Inflammatory macrophage treated with lipopolysaccharide for 1 hour (primary cell): ENCODE measurements at regions not wholly inside any gene's neighbourhood (a gene's known extent, or its start where the extent isn't known, plus 50 kb on each side); places are given as distances from the start of the nearest gene placed in this dataset.

Experiments
- DNase-seq, 2 donors: peaks; one replicate each; pipeline ENCODE4 v3.0.0-alpha.2; 2020 to 2022

DNA sequence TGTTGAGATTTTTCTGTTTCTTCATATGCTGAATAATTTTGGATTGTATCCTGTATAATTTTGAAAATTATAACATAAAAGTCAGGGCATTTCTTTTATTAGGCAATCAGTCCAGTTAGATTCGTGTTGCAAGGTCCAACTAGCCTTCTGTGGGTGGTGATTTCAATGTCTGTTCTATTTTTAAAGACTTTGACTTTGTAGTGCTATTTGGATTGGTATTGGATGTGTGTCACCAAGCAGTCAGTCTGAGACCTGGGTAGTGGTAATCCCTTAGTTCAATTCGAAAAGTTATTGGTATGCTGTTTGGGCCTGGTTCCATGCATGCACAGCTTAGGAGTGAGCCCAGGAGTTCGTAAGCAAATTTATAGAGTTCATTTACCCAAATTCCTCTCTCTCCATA, 82.2 kb downstream of the EPDR1 start:
- peak; percentile 20 to 50 for DNase-seq

- DNase-seq, result no peak
Measured at GRCh38 chr7:38006559-38006958, 86.1 kb downstream of the EPDR1 start.

DNA sequence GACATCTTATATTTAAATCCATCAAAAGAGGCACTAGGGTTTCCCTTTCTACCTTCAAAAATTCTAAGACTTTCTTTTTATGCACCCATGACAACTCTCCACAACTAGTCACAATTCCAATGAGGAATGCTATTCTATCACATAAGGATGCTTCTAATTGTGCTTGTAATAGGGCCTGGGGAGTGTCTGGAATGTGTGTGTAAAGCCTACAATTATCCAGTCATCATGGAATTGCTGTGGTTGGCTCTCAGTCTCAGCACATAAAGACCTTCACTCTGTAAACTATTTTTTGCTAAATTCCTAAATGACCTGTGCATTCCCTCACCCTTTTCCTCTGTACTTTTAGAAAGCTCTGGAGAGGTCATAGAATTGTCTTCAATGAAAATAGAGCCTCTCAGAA, 86.7 kb downstream of the EPDR1 start:
- DNase-seq, result no peak

DNA sequence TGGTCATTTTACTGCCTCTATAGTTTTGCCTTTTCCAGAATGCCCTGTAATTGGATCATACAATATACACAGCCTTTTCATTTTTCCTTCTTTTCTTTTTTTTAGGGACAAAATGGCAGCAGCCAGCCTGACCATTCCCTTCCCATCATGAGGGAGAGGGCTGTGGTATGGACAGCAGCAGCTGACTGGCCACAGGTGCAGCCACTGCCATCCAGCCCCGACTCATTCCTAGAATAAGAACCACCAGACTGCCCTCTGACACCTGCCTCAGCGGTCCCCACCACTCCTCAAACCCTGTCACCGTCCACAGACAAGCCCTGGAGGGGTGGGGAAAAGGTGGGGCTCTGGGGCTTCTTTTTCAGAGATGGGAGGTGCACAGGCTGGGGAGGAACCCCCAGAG, 92.8 kb downstream of the EPDR1 start:
- no peak for DNase-seq

GRCh38 chr7:38016567-38016966, 96.1 kb downstream of the EPDR1 start:
- no peak for DNase-seq

DNA sequence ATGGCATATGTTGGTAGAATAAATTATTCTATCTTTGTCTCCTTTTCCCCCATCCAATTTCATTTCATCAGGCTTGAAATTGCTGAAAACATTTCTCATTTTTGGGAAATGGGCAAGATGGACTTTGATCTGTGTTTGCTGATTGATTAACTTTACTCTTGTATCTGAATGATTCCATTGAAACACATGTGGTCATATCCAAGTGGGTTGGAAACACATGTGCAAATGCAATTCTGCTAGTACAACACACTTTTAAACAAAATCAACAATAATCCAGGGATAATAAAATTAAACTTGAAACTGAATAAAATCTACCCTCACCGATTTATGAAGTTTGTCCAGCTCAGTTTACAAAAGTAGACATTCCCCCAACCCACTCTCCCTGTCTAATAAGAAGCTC, 96.9 kb downstream of the EPDR1 start:
- no peak for DNase-seq

DNA sequence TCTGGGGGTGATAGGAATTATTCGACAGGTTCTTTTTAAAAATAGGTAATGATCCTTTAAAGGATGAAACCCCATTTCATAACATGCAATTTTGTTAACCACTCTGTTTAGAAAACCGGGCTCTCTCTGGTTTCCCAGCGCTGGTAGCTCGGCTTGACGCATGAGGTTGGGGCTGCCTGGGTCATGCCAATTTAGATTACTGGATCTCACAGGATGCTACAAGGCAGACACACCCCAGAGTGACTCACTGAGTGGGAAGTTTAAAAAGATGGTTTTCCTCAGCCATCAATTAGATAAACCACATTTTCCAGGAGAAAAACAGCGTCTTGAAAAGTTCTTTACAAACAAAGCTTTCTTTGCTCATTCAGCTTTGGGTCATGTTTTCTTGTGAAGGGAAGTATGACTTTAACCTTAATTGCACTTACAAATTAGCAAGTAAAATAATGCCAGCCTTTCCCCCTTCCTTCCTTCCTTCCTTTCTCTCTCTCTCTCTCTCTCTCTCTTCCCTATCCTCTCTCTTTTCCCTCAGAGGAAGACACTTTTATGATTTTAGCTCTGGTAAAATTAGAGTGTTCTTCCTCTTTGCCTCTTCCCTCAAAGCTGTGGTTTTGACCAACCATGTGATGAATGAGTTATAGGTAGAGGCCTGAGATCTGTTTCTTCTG, 99.8 kb downstream of the EPDR1 start:
- peak; percentile 3 to 7 for DNase-seq

DNA sequence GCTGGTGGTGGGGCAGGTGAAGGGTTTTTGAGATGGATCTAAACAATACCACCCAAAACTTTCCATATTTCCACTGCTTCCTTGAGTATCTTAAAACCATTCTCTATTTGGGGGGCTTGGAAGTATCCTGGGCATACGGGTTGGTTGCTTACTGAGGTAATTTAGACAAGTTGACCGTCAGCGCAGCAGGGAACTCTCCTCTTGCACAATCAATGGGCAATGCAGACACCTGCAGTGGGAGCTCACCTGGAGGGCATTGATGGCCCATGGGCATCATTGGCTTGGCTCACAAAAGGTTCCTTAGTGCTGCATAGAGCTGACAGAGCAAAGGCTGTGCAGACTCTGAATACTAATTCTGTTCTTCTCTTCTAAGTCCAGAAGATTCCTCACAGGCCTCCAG, 101.5 kb downstream of the EPDR1 start:
- DNase-seq, result no peak

GRCh38 chr7:38025815-38026214, 105.4 kb downstream of the EPDR1 start:
- DNase-seq, result no peak

- DNase-seq, result no peak
Measured at GRCh38 chr7:38027884-38028455, 107.5 kb downstream of the EPDR1 start.

DNA sequence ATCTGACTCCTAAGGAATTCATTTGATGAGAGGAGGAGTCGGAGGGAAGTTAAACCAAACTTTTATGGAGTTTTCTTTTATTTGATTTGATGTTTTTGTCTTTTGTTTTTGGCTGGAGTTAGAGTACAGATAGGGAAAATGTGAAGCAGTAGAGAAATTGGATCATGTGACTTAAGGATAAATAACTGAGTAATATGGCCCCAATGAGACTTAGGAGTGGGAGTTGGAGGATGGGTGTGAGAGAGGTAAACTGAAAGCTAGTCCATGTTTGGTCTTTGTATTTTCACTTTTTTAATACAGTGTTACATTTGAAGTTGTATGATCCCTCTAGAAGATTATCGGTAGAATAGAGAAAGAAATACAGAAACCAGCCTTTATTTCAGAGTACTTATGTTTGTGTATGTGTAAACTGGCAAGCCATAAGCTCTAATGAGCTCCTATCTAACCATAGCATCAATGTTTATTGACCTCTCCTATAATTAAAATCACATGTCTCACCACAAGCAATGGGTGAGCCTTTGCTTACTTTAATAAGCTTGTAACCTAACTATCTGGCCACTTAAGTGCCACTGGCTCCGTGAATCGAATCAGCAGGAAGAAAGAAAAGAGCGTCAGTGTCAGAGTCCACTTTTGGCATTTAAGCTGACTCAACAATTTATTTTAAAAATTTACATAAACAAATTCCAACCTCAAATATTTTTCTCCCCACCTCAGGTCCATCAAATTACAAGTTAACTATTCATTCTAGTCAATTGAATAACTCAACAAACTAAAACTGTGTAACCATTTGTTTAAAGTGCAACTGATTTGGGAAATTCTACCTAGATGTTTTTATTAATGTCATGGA, 113.8 kb downstream of the EPDR1 start:
- no peak for DNase-seq

- no peak for DNase-seq
Measured at GRCh38 chr7:38040831-38041230, 120.4 kb downstream of the EPDR1 start.

DNA sequence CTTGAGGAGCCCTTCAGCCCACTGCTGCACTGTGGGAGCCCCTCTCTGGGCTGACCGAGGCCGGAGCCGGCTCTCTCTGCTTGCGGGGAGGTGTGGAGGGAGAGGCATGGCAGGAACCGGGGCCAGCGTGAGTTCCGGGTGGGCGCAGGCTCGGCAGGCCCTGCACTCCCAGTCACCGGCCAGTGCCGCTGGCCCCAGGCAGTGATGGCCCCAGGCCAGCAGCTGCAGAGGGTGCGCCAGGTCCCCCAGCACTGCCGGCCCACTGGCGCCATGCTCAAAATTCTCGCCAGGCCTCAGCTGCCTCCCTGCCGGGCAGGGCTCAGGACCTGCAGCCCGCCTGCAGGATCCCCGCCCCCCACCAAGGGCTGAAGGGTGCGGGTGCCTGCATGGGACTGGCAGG, 128.4 kb upstream of the STARD3NL start:
- DNase-seq, result no peak

- no peak for DNase-seq
Measured at GRCh38 chr7:38051311-38051710, 126.7 kb upstream of the STARD3NL start.

DNA sequence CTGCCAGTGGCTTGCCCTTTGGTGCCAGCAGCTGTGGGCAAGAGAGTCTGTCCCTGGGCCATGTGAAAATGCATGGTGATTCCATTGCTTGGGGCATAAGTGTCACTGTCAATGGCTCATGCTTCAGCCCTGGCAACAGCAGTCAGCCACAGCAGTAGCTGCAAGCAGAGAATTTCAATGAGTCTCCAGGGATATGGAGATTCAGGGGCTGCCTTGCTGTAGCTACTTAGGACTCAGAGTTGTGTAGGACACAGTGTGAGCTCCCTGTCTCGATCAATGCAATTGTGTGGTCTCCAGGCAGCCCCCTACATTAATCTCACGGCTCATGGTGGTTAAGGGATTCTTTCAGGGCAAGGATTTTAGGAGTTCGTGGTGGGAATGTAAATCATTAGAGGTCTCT, 126.3 kb upstream of the STARD3NL start:
- DNase-seq, result no peak

DNA sequence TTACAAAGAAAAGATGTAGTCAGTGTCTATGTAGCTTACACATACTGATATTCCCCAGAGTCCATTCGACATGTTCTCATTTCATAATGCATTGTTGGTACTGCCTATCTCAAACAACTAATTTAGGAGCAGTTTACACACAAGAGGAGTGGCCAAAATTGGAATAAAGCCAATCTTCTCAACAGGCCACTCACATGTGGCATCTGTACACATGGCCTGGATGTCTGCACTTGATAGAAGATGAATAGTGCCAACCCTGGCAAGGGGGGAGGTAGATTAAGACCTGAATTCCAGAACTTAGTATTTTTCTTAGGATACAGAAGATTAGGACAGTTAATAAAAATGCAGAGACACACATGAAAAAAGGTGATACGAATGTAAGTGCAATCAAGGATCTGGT, 125.3 kb upstream of the STARD3NL start:
- DNase-seq, result no peak

DNA sequence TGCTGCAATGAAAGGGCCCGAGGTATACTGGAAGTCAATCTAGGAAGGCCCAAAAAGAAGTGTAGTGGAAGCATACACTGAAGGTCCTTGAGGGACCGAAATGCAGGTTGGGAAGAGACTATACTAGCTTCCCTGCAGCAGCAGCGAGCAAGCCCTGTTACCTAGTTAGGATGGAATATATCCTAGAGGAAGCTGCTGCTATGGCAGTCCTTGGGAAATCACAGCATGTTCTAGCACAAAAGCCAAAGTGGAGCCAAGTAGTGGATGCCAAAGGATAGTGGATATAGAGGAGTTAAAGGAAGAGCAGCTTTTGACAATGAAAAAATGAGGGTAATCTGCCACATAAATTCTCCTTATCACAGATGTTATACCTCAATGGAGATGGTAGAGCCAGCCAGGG, 123.8 kb upstream of the STARD3NL start:
- no peak for DNase-seq

- DNase-seq, result no peak
Measured at GRCh38 chr7:38057829-38058228, 120.2 kb upstream of the STARD3NL start.

- no peak for DNase-seq
Measured at GRCh38 chr7:38060116-38060515, 117.9 kb upstream of the STARD3NL start.

DNA sequence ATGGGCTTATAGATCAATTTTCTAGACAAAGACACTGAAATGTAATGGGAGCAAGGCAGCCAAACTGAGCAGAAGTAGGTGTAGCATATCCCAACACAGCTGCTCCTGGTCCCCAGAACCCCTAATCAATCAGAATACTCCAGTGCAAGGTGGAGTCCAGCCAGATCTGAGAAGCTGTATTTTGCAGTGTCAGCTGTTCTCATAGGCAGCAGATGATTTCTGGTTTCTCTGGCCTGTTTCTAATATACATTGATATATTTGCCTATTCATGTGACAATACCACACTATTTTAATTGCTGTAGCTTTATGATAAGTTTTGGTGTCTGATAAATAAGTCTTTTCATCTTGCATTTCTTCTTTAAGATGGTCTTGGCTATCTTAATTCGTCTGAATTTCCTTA, 117.4 kb upstream of the STARD3NL start:
- no peak for DNase-seq

DNA sequence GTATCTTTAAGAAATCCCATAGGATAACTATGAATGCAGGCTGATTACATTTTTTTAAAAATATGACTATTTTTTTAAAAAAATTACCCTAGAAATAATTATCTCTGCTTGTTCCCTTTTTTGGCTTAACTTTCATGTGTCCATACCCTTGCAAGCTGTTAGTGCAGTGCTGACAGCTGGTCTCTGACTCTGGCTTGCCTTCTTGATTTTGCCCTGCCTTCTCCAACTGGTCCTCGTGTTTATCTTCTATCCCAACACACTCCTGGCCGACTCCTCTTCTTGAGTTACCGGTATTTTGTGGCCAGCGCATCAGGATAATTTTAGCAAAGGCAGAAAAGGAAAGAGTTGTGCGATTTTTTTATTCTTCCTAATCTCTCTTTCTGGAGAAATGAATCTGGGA, 111.7 kb upstream of the STARD3NL start:
- DNase-seq, result no peak

GRCh38 chr7:38068461-38068860, 109.6 kb upstream of the STARD3NL start:
- peak; percentile 3 to 46 for DNase-seq

DNA sequence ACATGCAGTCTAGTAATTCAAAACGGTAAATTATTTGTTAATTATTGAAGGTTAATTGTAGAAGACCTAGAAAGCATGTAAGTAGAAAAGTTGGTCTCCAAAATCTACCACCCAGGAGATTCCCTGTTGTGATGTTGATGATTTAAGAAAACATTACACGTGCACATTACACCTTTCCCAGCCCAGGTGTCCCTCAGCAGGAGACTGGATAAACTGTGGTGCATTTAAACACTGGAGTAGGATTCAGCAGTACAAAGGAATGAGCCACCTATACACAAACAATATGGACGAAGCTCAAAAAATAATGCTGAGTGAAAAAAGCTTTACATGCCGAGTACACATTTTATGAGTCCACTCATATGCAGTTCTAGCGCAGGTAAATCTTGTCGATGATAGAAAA, 109.0 kb upstream of the STARD3NL start:
- DNase-seq, result no peak

GRCh38 chr7:38070718-38071117, 107.3 kb upstream of the STARD3NL start:
- peak; percentile 2 for DNase-seq
